Neural progenitor cell (in vitro differentiated cells): ENCODE measurements at regions not wholly inside any gene's neighbourhood (a gene's known extent, or its start where the extent isn't known, plus 50 kb on each side); places are given as distances from the start of the nearest gene placed in this dataset.

ENCODE experiments used
- DNase-seq: peaks from one replicate; pipeline ENCODE4 v3.0.0-alpha.2; 2016; ENCODE audit warnings: low spot score
- H2AFZ ChIP-seq: fragments of 200-600 bp; sonication (generic); replicated peaks from 2 replicates; pipeline ENCODE4 v1.6.1; 2016; ENCODE audit warnings: antibody characterized with exemption
- H3F3A ChIP-seq: fragments of 200-600 bp; sonication (generic); 2 replicates; pipeline ENCODE4 v1.6.1; 2016; ENCODE audit warnings: antibody characterized with exemption, low read depth
- H3K27ac ChIP-seq: fragments of 200-600 bp; sonication (generic); 2 replicates; pipeline ENCODE4 v1.5.1; 2016; ENCODE audit warnings: mild to moderate bottlenecking
- H3K27me3 ChIP-seq: fragments of 200-600 bp; sonication (generic); 2 replicates; pipeline ENCODE4 v1.6.1; 2016; ENCODE audit warnings: mild to moderate bottlenecking, moderate library complexity
- H3K36me3 ChIP-seq: fragments of 200-600 bp; sonication (generic); 2 replicates; pipeline ENCODE4 v1.5.1; 2016
- H3K4me1 ChIP-seq: fragments of 200-600 bp; sonication (generic); 2 replicates; pipeline ENCODE4 v1.6.1; 2016; ENCODE audit warnings: mixed run types
- H3K4me2 ChIP-seq: fragments of 200-600 bp; sonication (generic); 2 replicates; pipeline ENCODE4 v1.6.1; 2016
- H3K4me3 ChIP-seq: fragments of 200-600 bp; sonication (generic); 2 replicates; pipeline ENCODE4 v1.5.1; 2016
- H3K79me2 ChIP-seq: fragments of 200-600 bp; sonication (generic); 2 replicates; pipeline ENCODE4 v1.6.1; 2016; ENCODE audit warnings: low read depth
- H3K9ac ChIP-seq: fragments of 200-600 bp; sonication (generic); 2 replicates; pipeline ENCODE4 v1.6.1; 2016
- H3K9me3 ChIP-seq: fragments of 200-600 bp; sonication (generic); 2 replicates; pipeline ENCODE4 v1.5.1; 2016; ENCODE audit warnings: low read depth
- H4K20me1 ChIP-seq: fragments of 200-600 bp; sonication (generic); 2 replicates; pipeline ENCODE4 v1.6.1; 2016; ENCODE audit warnings: low read depth
- H3K27ac Mint-ChIP-seq: 3 replicates; pipeline ENCODE4 v1.8.0; 2021; ENCODE audit warnings: mixed read lengths
- H3K27me3 Mint-ChIP-seq: 2 replicates; pipeline ENCODE4 v1.8.0; 2022; ENCODE audit warnings: low read depth, mild to moderate bottlenecking, inconsistent platforms, moderate library complexity, mixed read lengths; ENCODE audit not compliant: insufficient read depth
- H3K36me3 Mint-ChIP-seq: 3 replicates; pipeline ENCODE4 v1.8.0; 2021; ENCODE audit warnings: mixed read lengths
- H3K4me1 Mint-ChIP-seq: 3 replicates; pipeline ENCODE4 v1.8.0; 2021; ENCODE audit warnings: mixed read lengths
- H3K4me3 Mint-ChIP-seq: 3 replicates; pipeline ENCODE4 v1.8.0; 2021; ENCODE audit warnings: mild to moderate bottlenecking, moderate library complexity, mixed read lengths
- H3K9me3 Mint-ChIP-seq: 3 replicates; pipeline ENCODE4 v1.8.0; 2020; ENCODE audit warnings: mixed read lengths
- EZH2 ChIP-seq: fragments of 200-600 bp; sonication (generic); IDR thresholded peaks from 2 replicates; pipeline ENCODE4 v1.6.1; 2017; ENCODE audit warnings: antibody characterized with exemption, mild to moderate bottlenecking, moderate library complexity
- EZH2phosphoT487 ChIP-seq: fragments of 200-600 bp; sonication (generic); IDR thresholded peaks from 2 replicates; pipeline ENCODE4 v1.6.1; 2017; ENCODE audit warnings: antibody characterized with exemption
- TF ChIP-seq, protein P1 (sequence below): fragments of 200-600 bp; sonication (generic); IDR thresholded peaks from 2 replicates; pipeline ENCODE4 v1.5.1; 2017; ENCODE audit warnings: antibody characterized with exemption, mild to moderate bottlenecking

DNA sequence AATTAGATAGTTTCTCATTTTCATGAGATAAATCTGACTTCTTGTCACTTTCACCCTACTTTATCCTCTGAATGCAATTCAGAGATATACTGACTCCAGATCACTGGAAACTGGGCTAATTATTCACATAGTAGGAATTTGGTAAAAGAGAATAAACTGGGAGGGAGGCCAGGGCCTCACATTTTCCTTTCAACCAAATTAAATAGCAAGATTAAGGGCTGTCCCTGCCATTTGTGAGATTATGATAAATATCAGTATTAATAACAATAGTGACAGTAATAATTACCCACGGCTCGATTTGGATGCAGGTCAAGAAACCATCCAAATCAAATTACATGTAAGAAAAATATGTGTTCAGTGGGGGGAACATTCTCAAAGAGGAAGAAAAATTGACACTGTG, 140.5 kb downstream of the CD83 start:
- Histone ChIP-seq H3K4me2 (no peak overlapping the region), H3K9ac (no peak overlapping the region), H3K27me3 (no peaks in the 10 kb centered on the region), H3K4me3 (no peak overlapping the region), H3K9me3 (no peaks in the 10 kb centered on the region), H3K79me2 (no peaks in the 10 kb centered on the region), H3F3A (peaks cover 12% of the 10 kb centered on the region), H4K20me1 (no peaks in the 10 kb centered on the region), H3K36me3 (no peaks in the 10 kb centered on the region), H3K27ac (no peak overlapping the region), H3K4me1 (peaks cover 18% of the 10 kb centered on the region), H2AFZ (no peak overlapping the region)
- no peak for DNase-seq
- TF ChIP-seq, protein P1, sequence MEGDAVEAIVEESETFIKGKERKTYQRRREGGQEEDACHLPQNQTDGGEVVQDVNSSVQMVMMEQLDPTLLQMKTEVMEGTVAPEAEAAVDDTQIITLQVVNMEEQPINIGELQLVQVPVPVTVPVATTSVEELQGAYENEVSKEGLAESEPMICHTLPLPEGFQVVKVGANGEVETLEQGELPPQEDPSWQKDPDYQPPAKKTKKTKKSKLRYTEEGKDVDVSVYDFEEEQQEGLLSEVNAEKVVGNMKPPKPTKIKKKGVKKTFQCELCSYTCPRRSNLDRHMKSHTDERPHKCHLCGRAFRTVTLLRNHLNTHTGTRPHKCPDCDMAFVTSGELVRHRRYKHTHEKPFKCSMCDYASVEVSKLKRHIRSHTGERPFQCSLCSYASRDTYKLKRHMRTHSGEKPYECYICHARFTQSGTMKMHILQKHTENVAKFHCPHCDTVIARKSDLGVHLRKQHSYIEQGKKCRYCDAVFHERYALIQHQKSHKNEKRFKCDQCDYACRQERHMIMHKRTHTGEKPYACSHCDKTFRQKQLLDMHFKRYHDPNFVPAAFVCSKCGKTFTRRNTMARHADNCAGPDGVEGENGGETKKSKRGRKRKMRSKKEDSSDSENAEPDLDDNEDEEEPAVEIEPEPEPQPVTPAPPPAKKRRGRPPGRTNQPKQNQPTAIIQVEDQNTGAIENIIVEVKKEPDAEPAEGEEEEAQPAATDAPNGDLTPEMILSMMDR, result no peak
- no peak for TF ChIP-seq EZH2
- Mint-ChIP-seq H3K4me3 (no peak overlapping the region), H3K9me3 (peaks cover 11% of the 10 kb centered on the region), H3K27me3 (peaks cover 8% of the 10 kb centered on the region), H3K27ac (no peak overlapping the region), H3K36me3 (peaks cover 2% of the 10 kb centered on the region), H3K4me1 (peaks cover 25% of the 10 kb centered on the region)

GRCh38 chr6:14258695-14259593, 141.4 kb downstream of the CD83 start:
- peaks cover 3% of the 10 kb centered on the region for H3K36me3 ChIP-seq
- no peaks in the 10 kb centered on the region for H3K79me2 ChIP-seq
- no peak overlapping the region for H3K27ac ChIP-seq
- H3K27me3 Mint-ChIP-seq, result peaks cover 5% of the 10 kb centered on the region
- peaks cover 17% of the 10 kb centered on the region for H3K9me3 Mint-ChIP-seq
- H3K4me3 Mint-ChIP-seq, result no peak overlapping the region
- H3K27me3 ChIP-seq, result no peaks in the 10 kb centered on the region
- peaks cover 2% of the 10 kb centered on the region for H3K36me3 Mint-ChIP-seq
- no peaks in the 10 kb centered on the region for H4K20me1 ChIP-seq
- H3K4me1 Mint-ChIP-seq, result peaks cover 24% of the 10 kb centered on the region
- no peak overlapping the region for H3K9ac ChIP-seq
- peaks cover 4% of the 10 kb centered on the region for H3K9me3 ChIP-seq
- peak overlapping the region; percentile 88 for H3K27ac Mint-ChIP-seq
- H2AFZ ChIP-seq, result peak overlapping the region; percentile 99
- H3K4me2 ChIP-seq, result no peak overlapping the region
- peak; percentile 16 for DNase-seq
- peaks cover 12% of the 10 kb centered on the region for H3F3A ChIP-seq
- H3K4me1 ChIP-seq, result peaks cover 18% of the 10 kb centered on the region
- no peak overlapping the region for H3K4me3 ChIP-seq
- TF ChIP-seq, protein P1, result no peak
- no peak for TF ChIP-seq EZH2phosphoT487

GRCh38 chr6:14259594-14260152, 142.1 kb downstream of the CD83 start:
- peaks cover 7% of the 10 kb centered on the region for H3K9me3 ChIP-seq
- H3K9ac ChIP-seq, result no peak overlapping the region
- Mint-ChIP-seq H3K27me3 (peaks cover 5% of the 10 kb centered on the region), H3K4me1 (peaks cover 24% of the 10 kb centered on the region), H3K9me3 (peaks cover 23% of the 10 kb centered on the region), H3K27ac (peak overlapping the region; percentile 88), H3K36me3 (peaks cover 2% of the 10 kb centered on the region), H3K4me3 (no peak overlapping the region)
- H3K4me2 ChIP-seq, result no peak overlapping the region
- no peaks in the 10 kb centered on the region for H3K27me3 ChIP-seq
- TF ChIP-seq, protein P1, result no peak
- TF ChIP-seq EZH2 (no peak), EZH2phosphoT487 (no peak)
- H3F3A ChIP-seq, result peaks cover 12% of the 10 kb centered on the region
- peaks cover 8% of the 10 kb centered on the region for H3K36me3 ChIP-seq
- H3K27ac ChIP-seq, result peak overlapping the region; percentile 4
- DNase-seq, result no peak
- H3K79me2 ChIP-seq, result no peaks in the 10 kb centered on the region
- no peaks in the 10 kb centered on the region for H4K20me1 ChIP-seq
- peak overlapping the region; percentile 99 for H2AFZ ChIP-seq
- H3K4me3 ChIP-seq, result no peak overlapping the region
- H3K4me1 ChIP-seq, result peaks cover 18% of the 10 kb centered on the region
